Activated CD4-positive, alpha-beta memory T cell treated with anti-CD3 and anti-CD28 coated beads, Interleukin-2, amount 10 ng/mL, durations not matched to agents 7 days and 5 days (primary cell): ENCODE measurements at regions not wholly inside any gene's neighbourhood (a gene's known extent, or its start where the extent isn't known, plus 50 kb on each side); places are given as distances from the start of the nearest gene placed in this dataset.
"Not testable (repeated sequence)": the region's sequence is repeated elsewhere in the genome, so short reads cannot be mapped to it uniquely, and the experiment has no call there.

Experiments
- CTCF ChIA-PET: fragments of 350-600 bp; sonication (Branson Sonifier 250); formaldehyde crosslinking; loops from one replicate; lab custom pipeline; 2021; ENCODE audit warnings: antibody characterized with exemption, inconsistent platforms; lab: Charles Lee
- POLR2A ChIA-PET: fragments of 350-600 bp; sonication (Branson Sonifier 250); formaldehyde crosslinking; loops from one replicate; lab custom pipeline; 2021; ENCODE audit warnings: antibody characterized with exemption; lab: Charles Lee
- DNase-seq: peaks from one replicate; pipeline ENCODE4 v3.0.0-alpha.2; 2020
- H3K27ac Mint-ChIP-seq: one replicate; pipeline ENCODE4 v1.8.0; 2021; ENCODE audit warnings: mild to moderate bottlenecking, mixed read lengths
- H3K27me3 Mint-ChIP-seq: one replicate; pipeline ENCODE4 v1.8.0; 2021; ENCODE audit warnings: mixed read lengths
- H3K36me3 Mint-ChIP-seq: one replicate; pipeline ENCODE4 v1.8.0; 2021; ENCODE audit warnings: low read depth, mixed read lengths
- H3K4me1 Mint-ChIP-seq: one replicate; pipeline ENCODE4 v1.8.0; 2021; ENCODE audit warnings: mixed read lengths
- H3K4me3 Mint-ChIP-seq: one replicate; pipeline ENCODE4 v1.8.0; 2021; ENCODE audit warnings: mild to moderate bottlenecking, mixed read lengths
- H3K9me3 Mint-ChIP-seq: one replicate; pipeline ENCODE4 v1.8.0; 2021; ENCODE audit warnings: mixed read lengths

DNA sequence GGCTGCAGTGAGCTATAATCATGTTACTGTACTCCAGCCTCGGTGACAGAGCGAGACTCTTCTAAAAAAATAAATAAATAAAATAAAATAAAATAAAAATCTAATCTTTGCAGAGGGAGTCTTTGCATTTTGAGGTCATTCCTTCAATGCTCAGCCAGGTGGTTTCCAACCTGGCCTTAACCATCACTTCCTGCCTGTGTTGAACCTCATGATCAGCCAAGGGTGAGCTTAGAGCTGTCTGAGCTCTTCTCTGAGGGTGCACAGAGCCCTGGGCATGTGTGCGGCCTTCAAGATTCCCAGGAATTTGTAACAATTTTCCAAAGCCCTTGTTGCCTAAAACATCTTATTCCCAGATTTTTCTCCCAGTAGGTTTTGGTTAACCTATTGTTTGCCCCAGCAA lies 94.3 kb downstream of the KCNJ12 start:
- POLR2A ChIA-PET, H3K9me3 Mint-ChIP-seq, H3K4me1 Mint-ChIP-seq, H3K36me3 Mint-ChIP-seq, H3K27ac Mint-ChIP-seq, H3K4me3 Mint-ChIP-seq, DNase-seq: not testable (repeated sequence)
- CTCF ChIA-PET: interaction anchor here (2.4 kb wide), 1 partner anchor 13 kb away, joined by 7 read pairs; no protein-coding TSS in a partner anchor
- peaks cover 23% of the 10 kb centered on the region for H3K27me3 Mint-ChIP-seq

DNA sequence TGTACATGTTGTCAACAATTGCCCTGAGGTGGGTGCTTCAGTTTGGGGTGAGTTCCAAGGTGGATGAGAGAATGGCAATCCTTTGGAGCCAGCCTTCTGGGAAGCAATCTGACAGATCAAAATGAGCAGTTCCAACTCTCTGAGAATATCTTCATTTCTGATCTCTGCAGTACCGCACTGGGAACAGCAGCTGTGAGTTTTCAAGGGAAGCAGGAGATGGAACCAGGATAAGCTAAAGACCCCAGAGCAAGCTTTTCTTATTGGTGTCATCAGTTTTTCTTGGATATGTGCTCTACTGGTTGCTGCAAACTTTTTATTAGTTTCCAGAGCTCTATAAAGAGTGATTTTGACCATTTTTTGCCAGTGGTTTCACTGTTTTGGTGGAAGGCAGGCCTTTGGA lies 94.7 kb downstream of the KCNJ12 start:
- no peak overlapping the region for H3K4me3 Mint-ChIP-seq
- H3K4me1 Mint-ChIP-seq: no peaks in the 10 kb centered on the region
- POLR2A ChIA-PET: no interaction called here
- H3K36me3 Mint-ChIP-seq: no peaks in the 10 kb centered on the region
- H3K27me3 Mint-ChIP-seq: peaks cover 21% of the 10 kb centered on the region
- CTCF ChIA-PET: no interaction called here
- no peak overlapping the region for H3K27ac Mint-ChIP-seq
- H3K9me3 Mint-ChIP-seq: no peaks in the 10 kb centered on the region
- no peak for DNase-seq

DNA sequence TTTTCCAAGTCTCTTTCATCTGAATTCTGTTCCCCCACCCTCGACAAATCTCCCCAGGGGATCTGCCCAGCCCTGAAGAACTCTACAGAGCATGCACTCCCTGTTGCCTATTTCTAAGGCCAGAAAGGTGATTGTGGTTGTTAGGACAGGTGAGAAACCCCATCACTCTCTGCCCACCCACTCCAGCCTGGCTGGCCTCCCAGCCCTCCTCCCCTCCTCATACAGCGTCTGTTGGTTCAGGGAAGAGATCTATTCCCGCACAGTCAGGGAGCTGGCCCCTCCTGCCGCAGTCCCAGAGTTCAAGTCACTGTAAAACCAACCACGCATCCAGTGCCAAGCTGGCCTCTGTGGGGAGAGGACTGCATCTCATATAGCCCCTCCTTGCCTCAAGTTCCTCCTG lies 98.7 kb downstream of the KCNJ12 start:
- Mint-ChIP-seq H3K27ac (no peak overlapping the region), H3K27me3 (peaks cover 21% of the 10 kb centered on the region), H3K4me3 (no peak overlapping the region), H3K36me3 (no peaks in the 10 kb centered on the region), H3K4me1 (no peaks in the 10 kb centered on the region), H3K9me3 (peaks cover 10% of the 10 kb centered on the region)
- CTCF ChIA-PET: no interaction called here
- DNase-seq: no peak
- POLR2A ChIA-PET: no interaction called here

DNA sequence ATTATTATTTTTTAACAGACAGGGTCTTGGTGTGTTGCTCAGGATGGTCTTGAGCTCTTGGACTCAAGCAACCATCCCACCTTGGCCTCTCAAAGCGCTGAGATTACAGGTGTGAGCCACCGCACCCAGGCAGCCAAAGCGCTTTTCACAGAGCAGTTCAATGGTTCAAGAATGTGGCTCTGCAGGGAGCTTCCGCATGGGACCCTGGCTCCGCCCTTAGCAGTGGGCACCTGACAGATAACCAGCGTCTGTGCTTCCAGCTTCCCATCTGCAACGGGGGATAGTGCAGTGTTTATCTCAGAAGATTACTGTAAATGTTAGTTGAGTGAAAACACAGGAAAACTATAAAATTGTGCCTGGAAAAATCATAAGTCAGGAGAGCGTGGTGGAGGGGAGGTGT lies 99.4 kb downstream of the KCNJ12 start:
- no peaks in the 10 kb centered on the region for H3K4me1 Mint-ChIP-seq
- H3K27me3 Mint-ChIP-seq: peaks cover 27% of the 10 kb centered on the region
- H3K4me3 Mint-ChIP-seq: no peak overlapping the region
- no peaks in the 10 kb centered on the region for H3K36me3 Mint-ChIP-seq
- no peak for DNase-seq
- POLR2A ChIA-PET: no interaction called here
- H3K9me3 Mint-ChIP-seq: peaks cover 10% of the 10 kb centered on the region
- H3K27ac Mint-ChIP-seq: no peak overlapping the region
- CTCF ChIA-PET: no interaction called here

DNA sequence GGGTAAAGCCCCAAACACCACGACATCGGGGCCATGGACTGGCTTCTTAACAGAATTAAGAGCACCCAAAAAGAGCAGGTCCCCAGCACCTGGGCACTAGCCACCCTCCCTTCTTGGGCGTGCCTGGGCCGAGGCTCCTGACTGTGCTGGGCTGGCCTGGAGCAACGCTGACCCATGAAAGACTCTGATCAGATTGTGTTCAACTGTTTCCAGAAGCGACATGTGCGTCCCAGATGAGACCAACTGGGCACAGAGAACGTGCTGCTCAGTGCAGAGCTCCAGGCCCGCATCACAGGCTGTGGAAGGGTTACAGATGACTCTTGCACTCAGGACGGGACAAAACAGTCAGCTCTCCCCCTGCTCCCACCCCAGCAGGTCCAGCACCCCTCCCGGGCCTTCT lies 100.7 kb downstream of the KCNJ12 start:
- Mint-ChIP-seq H3K4me1 (no peaks in the 10 kb centered on the region), H3K36me3 (no peaks in the 10 kb centered on the region), H3K9me3 (peaks cover 10% of the 10 kb centered on the region), H3K27ac (no peak overlapping the region), H3K27me3 (peaks cover 24% of the 10 kb centered on the region), H3K4me3 (no peak overlapping the region)
- POLR2A ChIA-PET: no interaction called here
- no peak for DNase-seq
- CTCF ChIA-PET: no interaction called here

DNA sequence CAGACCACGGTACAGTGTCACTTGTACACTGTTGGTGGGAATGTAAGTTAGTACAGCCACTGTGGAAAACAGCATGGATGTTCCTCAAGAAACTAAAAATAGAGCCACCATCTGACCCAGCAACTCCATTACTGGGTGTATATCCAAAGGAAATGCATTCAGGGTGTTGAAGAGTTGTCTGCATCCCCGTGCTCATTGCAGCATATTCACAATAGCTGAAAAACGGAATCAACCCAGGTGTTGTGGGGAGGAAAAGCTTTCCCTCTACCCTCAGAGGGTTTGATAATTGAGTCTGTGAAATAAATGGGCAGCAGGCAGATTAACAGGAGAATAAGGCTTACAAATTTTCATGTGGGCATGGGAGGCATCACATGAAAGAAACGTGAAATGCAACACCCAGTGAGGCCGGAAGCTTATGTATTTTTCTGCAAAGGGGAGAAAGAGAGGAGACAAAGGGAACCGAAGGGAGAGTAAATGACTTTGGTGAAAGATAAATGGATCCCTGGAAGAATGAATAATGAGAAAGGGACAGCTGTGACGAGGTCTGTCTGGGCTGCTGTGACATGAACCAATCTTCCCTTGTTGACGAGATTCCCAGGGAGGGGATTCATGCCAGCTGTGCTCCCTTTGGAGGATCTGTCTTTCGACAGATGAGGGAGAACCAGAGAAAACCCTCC lies 106.2 kb downstream of the KCNJ12 start:
- H3K27me3 Mint-ChIP-seq: peaks cover 46% of the 10 kb centered on the region
- peaks cover 10% of the 10 kb centered on the region for H3K9me3 Mint-ChIP-seq
- ChIA-PET CTCF (no interaction called here), POLR2A (no interaction called here)
- no peaks in the 10 kb centered on the region for H3K36me3 Mint-ChIP-seq
- H3K4me1 Mint-ChIP-seq: no peaks in the 10 kb centered on the region
- H3K27ac Mint-ChIP-seq: no peak overlapping the region
- DNase-seq: no peak
- no peak overlapping the region for H3K4me3 Mint-ChIP-seq

DNA sequence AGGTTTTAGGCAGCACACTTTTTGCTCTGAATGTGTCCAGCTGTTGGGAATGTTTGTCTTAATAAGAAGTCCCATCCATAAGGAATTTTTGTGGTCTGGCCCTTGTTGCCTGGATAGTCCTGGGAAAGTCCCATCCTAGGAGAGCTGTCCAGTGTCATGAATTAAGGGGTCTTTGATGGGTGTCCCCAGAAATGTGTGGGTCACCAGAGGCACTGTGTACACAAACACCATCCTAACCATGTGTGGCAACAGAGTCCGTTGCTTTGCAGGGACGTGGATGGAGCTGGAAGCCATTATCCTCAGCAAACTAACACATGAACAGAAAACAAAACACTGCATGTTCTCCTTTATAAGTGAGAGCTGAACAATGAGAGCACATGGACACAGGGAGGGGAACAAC lies 111.9 kb downstream of the KCNJ12 start:
- H3K4me1 Mint-ChIP-seq, H3K4me3 Mint-ChIP-seq, DNase-seq, H3K9me3 Mint-ChIP-seq, POLR2A ChIA-PET, H3K27ac Mint-ChIP-seq, H3K36me3 Mint-ChIP-seq: not testable (repeated sequence)
- peaks cover 43% of the 10 kb centered on the region for H3K27me3 Mint-ChIP-seq
- CTCF ChIA-PET: interaction anchor here (1.0 kb wide), 1 partner anchor 31 kb away, joined by 4 read pairs; no protein-coding TSS in a partner anchor

DNA sequence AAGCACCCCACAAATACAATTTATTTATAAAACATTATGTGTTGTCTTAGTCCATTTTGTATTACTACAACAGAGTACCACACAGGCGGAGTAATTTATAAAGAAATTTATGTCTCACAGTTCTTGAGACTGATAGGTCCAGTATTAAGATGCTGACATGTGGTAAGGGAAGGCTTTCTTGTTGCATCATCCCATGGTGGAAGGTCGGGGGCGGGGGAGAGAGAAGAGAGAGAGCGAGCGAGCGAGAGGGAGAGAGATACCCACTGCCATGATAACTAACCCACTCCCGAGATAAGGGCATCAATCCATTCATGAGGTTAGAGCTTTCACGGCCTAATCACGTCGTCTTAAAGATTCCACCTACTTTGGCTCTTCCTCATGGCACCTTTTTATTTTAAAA lies 117.8 kb downstream of the KCNJ12 start:
- CTCF ChIA-PET: no interaction called here
- no peaks in the 10 kb centered on the region for H3K9me3 Mint-ChIP-seq
- no peak overlapping the region for H3K4me3 Mint-ChIP-seq
- H3K27ac Mint-ChIP-seq: no peak overlapping the region
- peaks cover 12% of the 10 kb centered on the region for H3K27me3 Mint-ChIP-seq
- no peak for DNase-seq
- no peaks in the 10 kb centered on the region for H3K36me3 Mint-ChIP-seq
- POLR2A ChIA-PET: no interaction called here
- no peaks in the 10 kb centered on the region for H3K4me1 Mint-ChIP-seq

DNA sequence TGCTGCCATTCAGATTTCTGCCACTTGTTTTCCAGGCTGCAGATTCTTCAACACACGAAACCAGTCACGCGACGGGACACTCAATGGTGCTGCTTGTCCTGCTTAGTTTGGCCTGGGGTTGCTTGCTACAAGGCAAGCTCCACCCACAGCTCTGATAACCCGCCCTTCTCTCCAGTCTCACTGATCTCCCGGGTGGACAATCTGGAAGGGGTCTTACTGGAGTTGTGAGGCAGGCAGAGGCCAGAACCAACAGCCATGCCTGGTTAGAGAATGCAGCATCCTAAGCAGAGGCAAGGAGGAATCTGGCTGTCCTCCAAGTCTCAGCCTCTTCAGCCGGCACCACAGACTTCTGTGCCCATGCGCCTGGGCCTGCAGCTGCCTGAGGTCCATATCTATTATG lies 119.1 kb downstream of the KCNJ12 start:
- ChIA-PET POLR2A (no interaction called here), CTCF (no interaction called here)
- Mint-ChIP-seq H3K4me1 (no peaks in the 10 kb centered on the region), H3K27me3 (peaks cover 13% of the 10 kb centered on the region), H3K4me3 (no peak overlapping the region), H3K27ac (no peak overlapping the region), H3K36me3 (no peaks in the 10 kb centered on the region), H3K9me3 (no peaks in the 10 kb centered on the region)
- no peak for DNase-seq

DNA sequence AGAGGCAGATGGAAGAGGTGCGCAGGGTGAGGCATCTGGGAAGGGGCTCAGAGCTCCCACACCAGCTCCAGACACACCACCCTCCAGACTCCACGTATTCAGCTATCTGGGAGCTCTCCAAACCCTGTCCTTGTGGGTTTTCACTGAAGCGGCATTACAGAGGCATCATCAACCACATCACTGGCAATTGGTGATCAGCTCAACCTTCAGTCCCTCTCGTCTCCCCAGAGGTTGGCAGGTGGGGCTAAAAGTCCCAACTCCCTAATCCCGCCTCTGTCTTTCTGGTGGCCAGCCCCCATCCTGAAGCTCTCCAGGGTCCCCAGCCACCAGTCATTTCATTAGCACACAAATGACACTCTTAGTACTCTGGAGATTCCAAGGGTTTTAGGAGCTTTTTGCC lies 123.9 kb downstream of the KCNJ12 start:
- Mint-ChIP-seq H3K9me3 (no peaks in the 10 kb centered on the region), H3K27me3 (peaks cover 11% of the 10 kb centered on the region)
- POLR2A ChIA-PET: no interaction called here

DNA sequence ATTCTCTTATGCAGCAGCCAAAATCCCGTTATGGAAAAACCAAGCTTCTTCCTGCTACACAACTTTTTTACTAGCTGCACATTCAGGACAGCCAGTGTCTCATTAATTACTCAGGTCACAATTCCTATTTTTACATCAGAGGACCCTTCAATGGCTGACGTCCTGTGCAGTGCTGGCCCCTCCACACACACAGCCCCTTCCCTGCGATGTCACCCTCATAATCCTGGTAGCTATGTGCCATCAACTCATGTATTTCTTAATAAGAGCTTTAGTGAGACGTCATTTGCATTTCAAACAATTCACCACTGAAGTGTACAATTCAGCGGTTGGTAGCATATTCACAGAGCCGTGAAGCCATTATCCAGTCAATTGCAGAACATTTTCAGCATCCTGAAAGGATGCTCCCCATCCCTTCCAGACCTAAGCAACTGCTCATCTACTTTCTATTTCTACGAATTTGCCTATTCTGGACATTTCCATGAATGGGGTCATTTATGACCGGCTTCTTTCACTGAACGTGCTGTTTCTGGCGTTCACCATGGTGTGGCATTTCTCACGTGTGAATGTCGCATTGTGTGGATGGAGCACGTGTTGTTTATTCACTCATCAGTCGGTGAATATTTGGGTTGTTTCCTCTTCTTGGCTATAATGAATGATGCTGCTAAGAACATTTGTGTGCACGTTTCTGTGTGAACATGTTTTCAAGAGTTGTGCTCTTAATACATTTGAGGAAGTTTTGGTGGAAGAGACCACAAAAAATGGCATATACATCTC lies 126.0 kb downstream of the KCNJ12 start:
- CTCF ChIA-PET: not testable (repeated sequence)

More for the DNA sequence above, 123.9 kb downstream of the KCNJ12 start:
- no peaks in the 10 kb centered on the region for H3K36me3 Mint-ChIP-seq
- no peak overlapping the region for H3K4me3 Mint-ChIP-seq
- H3K27ac Mint-ChIP-seq: no peak overlapping the region
- CTCF ChIA-PET: interaction anchor here (1.0 kb wide), 1 partner anchor 43 kb away, joined by 4 read pairs; no protein-coding TSS in a partner anchor
- H3K4me1 Mint-ChIP-seq: no peaks in the 10 kb centered on the region
- DNase-seq: no peak

DNA sequence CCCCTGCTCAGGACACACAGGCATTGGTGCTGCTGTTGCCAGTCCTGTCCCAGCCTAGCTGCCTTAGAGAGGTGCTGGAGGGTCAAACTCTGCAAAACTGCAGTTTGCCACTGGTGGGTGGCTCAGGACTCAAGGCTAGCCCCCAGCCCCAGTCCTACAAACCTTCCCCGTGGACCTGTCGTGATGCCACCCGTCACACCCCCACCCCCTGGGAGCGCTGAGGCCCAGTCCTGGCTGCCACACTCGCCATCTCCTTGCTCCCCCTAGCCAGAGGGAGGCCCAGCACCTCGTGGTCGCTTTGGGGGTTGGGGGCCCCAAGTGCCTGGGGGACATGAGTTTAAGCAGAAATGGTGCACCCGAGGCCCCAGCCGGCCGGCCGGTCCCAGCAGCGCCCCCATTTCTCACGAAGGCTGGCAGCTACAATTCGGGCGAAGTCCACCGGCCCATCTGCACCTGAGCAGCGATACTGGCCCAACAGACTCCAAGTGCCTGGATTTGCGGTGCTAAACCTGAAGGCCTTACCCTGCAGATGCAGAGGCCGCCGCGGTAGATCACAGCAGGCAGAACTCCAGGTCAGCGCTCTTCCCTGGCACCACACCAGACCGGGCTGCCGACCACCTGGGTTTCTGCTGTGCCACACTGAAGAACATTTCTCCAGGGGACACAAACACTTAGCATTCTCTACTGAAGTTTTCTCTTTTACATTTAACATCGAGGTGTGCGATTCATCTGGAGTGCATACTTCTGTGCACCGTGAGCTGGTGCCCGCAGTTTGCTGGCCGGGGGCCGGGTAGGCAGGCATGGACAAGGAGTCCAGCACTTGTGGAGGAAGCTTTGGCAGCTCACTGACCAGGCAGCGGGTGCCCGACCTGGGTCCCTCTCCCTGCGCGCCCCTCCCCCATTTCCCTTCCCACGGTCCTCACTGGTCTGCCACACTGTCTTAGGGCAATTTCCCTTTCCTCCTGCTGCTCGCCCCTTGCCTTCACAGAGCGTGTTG lies 130.0 kb downstream of the KCNJ12 start:
- ChIA-PET CTCF (interaction anchor here (0.6 kb wide), 1 partner anchor 369 kb away, joined by 3 read pairs; no protein-coding TSS in a partner anchor), POLR2A (no interaction called here)
- Mint-ChIP-seq H3K4me1 (peaks cover 6% of the 10 kb centered on the region), H3K36me3 (no peaks in the 10 kb centered on the region), H3K4me3 (no peak overlapping the region), H3K27me3 (peaks cover 17% of the 10 kb centered on the region), H3K27ac (no peak overlapping the region), H3K9me3 (no peaks in the 10 kb centered on the region)
- DNase-seq: no peak

More for the DNA sequence above, 126.0 kb downstream of the KCNJ12 start:
- H3K4me1 Mint-ChIP-seq, H3K9me3 Mint-ChIP-seq, H3K36me3 Mint-ChIP-seq, DNase-seq, H3K27ac Mint-ChIP-seq, H3K4me3 Mint-ChIP-seq, POLR2A ChIA-PET, H3K27me3 Mint-ChIP-seq: not testable (repeated sequence)

DNA sequence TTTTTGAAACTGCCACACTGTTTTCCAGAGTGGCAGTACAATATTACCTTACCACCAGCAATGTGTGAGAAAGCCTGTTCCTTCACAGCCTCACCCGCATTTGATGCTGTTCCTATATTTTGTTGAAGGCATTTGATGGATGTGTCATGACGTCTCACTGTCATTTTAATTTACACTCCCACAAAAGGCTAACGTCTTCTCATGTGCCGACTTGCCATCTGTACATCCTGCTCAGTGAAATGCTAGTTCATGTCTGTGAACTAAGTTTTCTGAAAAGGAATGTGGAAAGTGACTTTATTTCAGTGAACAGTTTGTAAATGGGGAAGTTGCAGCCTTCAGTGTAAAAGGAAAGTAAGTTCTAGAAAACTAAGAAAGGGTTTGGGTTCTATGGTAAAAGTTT lies 131.6 kb downstream of the KCNJ12 start:
- H3K4me3 Mint-ChIP-seq, POLR2A ChIA-PET, DNase-seq, H3K27ac Mint-ChIP-seq, H3K36me3 Mint-ChIP-seq, H3K9me3 Mint-ChIP-seq: not testable (repeated sequence)
- CTCF ChIA-PET: interaction anchor here (3.6 kb wide), 1 partner anchor 51 kb away, joined by 20 read pairs; no protein-coding TSS in a partner anchor
- Mint-ChIP-seq H3K27me3 (peaks cover 28% of the 10 kb centered on the region), H3K4me1 (peaks cover 17% of the 10 kb centered on the region)
